B cell (primary cell): ENCODE measurements at regions not wholly inside any gene's neighbourhood (a gene's known extent, or its start where the extent isn't known, plus 50 kb on each side); places are given as distances from the start of the nearest gene placed in this dataset.

Source experiments
- ATAC-seq: fragments of 200-7000 bp; cut with Tn5 transposase; one replicate; pipeline ENCODE4 v1.10.0; 2021; ENCODE audit warnings: low read depth, mild to moderate bottlenecking, moderate number of reproducible peaks, moderate library complexity
- CTCF ChIA-PET: fragments of 350-600 bp; sonication (Branson Sonifier 250); formaldehyde crosslinking; loops from one replicate; lab custom pipeline; 2021; ENCODE audit warnings: antibody characterized with exemption, inconsistent platforms; lab: Charles Lee
- POLR2A ChIA-PET: fragments of 350-600 bp; sonication (Branson Sonifier 250); formaldehyde crosslinking; loops from one replicate; lab custom pipeline; 2021; ENCODE audit warnings: antibody characterized with exemption; lab: Charles Lee
- DNase-seq: peaks from one replicate; pipeline ENCODE4 v3.0.0; 2013
- H2AFZ ChIP-seq: 2 replicates; pipeline ENCODE4 v1.6.1; 2012; ENCODE audit warnings: mild to moderate bottlenecking, low read depth, low read length; ENCODE audit not compliant: insufficient read depth, poor library complexity, severe bottlenecking
- H3K27ac ChIP-seq, 2 donors: 1 replicate in 1 of 2; 2 replicates in 1 of 2; pipeline ENCODE4 v1.5.1; 2012 to 2013; ENCODE audit warnings: low read length in 2 of 2, mild to moderate bottlenecking in 2 of 2, moderate library complexity in 1 of 2
- H3K27me3 ChIP-seq, 4 experiments: fragments of 200-600 bp in 1 of 4; sonication (generic) in 1 of 4; replicated peaks in 1 of 4; 1 replicate in 2 of 4; 2 replicates in 2 of 4; pipeline versions ENCODE4 v1.6.1 to v1.7.0; 2013 to 2016; ENCODE audit warnings: low read length in 3 of 4, mild to moderate bottlenecking in 2 of 4, mixed read lengths in 1 of 4, moderate library complexity in 1 of 4; ENCODE audit not compliant: insufficient read depth in 4 of 4, control insufficient read depth in 3 of 4; ENCODE audit errors: control extremely low read depth in 1 of 4
- H3K36me3 ChIP-seq, 2 experiments: replicated peaks in 1 of 2; 1 replicate in 1 of 2; 2 replicates in 1 of 2; pipeline versions ENCODE4 v1.6.1 to v1.7.1; 2013; ENCODE audit warnings: low read length in 1 of 2; ENCODE audit not compliant: insufficient read depth in 2 of 2, control insufficient read depth in 1 of 2; ENCODE audit errors: control extremely low read depth in 1 of 2, extremely low read depth in 1 of 2
- H3K4me1 ChIP-seq, 2 donors: fragments of 200-600 bp in 1 of 2; sonication (generic) in 1 of 2; 1 replicate in 1 of 2; 2 replicates in 1 of 2; pipeline versions ENCODE4 v1.5.1 to v1.6.1; 2013 to 2017; ENCODE audit warnings: low read length in 2 of 2; ENCODE audit not compliant: control insufficient read depth in 2 of 2, insufficient read depth in 2 of 2
- H3K4me2 ChIP-seq: replicated peaks from 2 replicates; pipeline ENCODE3; 2012; ENCODE audit warnings: mild to moderate bottlenecking, low read depth, low read length; ENCODE audit not compliant: poor library complexity, severe bottlenecking
- H3K4me3 ChIP-seq, 5 experiments: fragments of 200-600 bp in 1 of 5; sonication (generic) in 1 of 5; 1 replicate in 3 of 5; 2 replicates in 2 of 5; pipeline versions ENCODE4 v1.5.1 to v1.7.0; 2011 to 2016; ENCODE audit warnings: low read length in 4 of 5, mild to moderate bottlenecking in 4 of 5, low read depth in 2 of 5, control low read depth in 1 of 5, moderate library complexity in 1 of 5; ENCODE audit not compliant: insufficient read depth in 1 of 5; ENCODE audit errors: control extremely low read depth in 1 of 5, extremely low read depth in 1 of 5
- H3K79me2 ChIP-seq: fragments of 200-600 bp; sonication (generic); one replicate; pipeline ENCODE4 v1.6.0; 2016; ENCODE audit warnings: low read length; ENCODE audit not compliant: control insufficient read depth, insufficient read depth
- H3K9ac ChIP-seq: fragments of 200-600 bp; sonication (generic); 2 replicates; pipeline ENCODE4 v1.6.1; 2017; ENCODE audit warnings: mild to moderate bottlenecking, low read length, moderate library complexity
- H3K9me3 ChIP-seq, 3 donors: one replicate each; pipeline versions ENCODE4 v1.6.1 to v1.7.1; 2013; ENCODE audit warnings: low read length in 2 of 3; ENCODE audit not compliant: control insufficient read depth in 2 of 3, insufficient read depth in 1 of 3; ENCODE audit errors: control extremely low read depth in 1 of 3
- H4K20me1 ChIP-seq: 2 replicates; pipeline ENCODE4 v1.6.0; 2012; ENCODE audit warnings: mild to moderate bottlenecking, low read length; ENCODE audit not compliant: insufficient read depth, control insufficient read depth, poor library complexity, severe bottlenecking
- H3K27ac Mint-ChIP-seq: one replicate; pipeline ENCODE4 v1.8.0; 2021; ENCODE audit warnings: mixed read lengths
- H3K27me3 Mint-ChIP-seq: one replicate; pipeline ENCODE4 v1.8.0; 2021; ENCODE audit warnings: mixed read lengths
- H3K4me1 Mint-ChIP-seq: one replicate; pipeline ENCODE4 v1.8.0; 2021; ENCODE audit warnings: mixed read lengths
- H3K4me3 Mint-ChIP-seq: one replicate; pipeline ENCODE4 v1.8.0; 2021; ENCODE audit warnings: mixed read lengths
- H3K9me3 Mint-ChIP-seq: one replicate; pipeline ENCODE4 v1.8.0; 2022; ENCODE audit warnings: mixed read lengths; ENCODE audit not compliant: insufficient read depth
- CTCF ChIP-seq: fragments of 200-600 bp; IDR thresholded peaks from one replicate; pipeline ENCODE4 v1.8.0; 2022; ENCODE audit warnings: antibody characterized with exemption, mild to moderate bottlenecking
- EZH2 ChIP-seq: IDR thresholded peaks from 2 replicates; pipeline ENCODE4 v1.6.1; 2012; ENCODE audit warnings: borderline replicate concordance, low read depth, mild to moderate bottlenecking, moderate library complexity, low read length; ENCODE audit not compliant: insufficient read depth, poor library complexity, severe bottlenecking
- WGBS: methylation state at CpG from one replicate; pipeline ENCODE4 v1.1.5; 2013; ENCODE audit warnings: missing lambda C conversion rate; ENCODE audit not compliant: insufficient coverage; 5-methylcytosine and 5-hydroxymethylcytosine counted together
- intact Hi-C: fragments of 100-400 bp; cut with micrococcal nuclease; formaldehyde crosslinking; loops from one replicate; pipeline ENCODE4 v1.10.0; 2022

GRCh38 chr1:80534606-80535360 is 1266.0 kb upstream of the ADGRL2 start:
- Histone ChIP-seq H3K79me2 (no peaks in the 10 kb centered on the region), H3K9me3 (peaks cover 0 to 3% (median 0%) of the 10 kb centered on the region in 3 donors), H3K4me3 (no peak overlapping the region), H3K36me3 (no peaks in the 10 kb centered on the region), H4K20me1 (no peaks in the 10 kb centered on the region), H3K27me3 (no peaks in the 10 kb centered on the region), H3K4me2 (no peak overlapping the region), H3K4me1 (no peaks in the 10 kb centered on the region), H2AFZ (no peak overlapping the region), H3K9ac (no peak overlapping the region), H3K27ac (no peak overlapping the region)
- ATAC-seq (no peak), DNase-seq (no peak)
- Mint-ChIP-seq H3K27ac (no peak overlapping the region), H3K4me1 (no peaks in the 10 kb centered on the region), H3K27me3 (no peaks in the 10 kb centered on the region), H3K4me3 (no peak overlapping the region), H3K9me3 (no peaks in the 10 kb centered on the region)
- no CpG with 5 or more reads among the region's 2 CpGs for WGBS
- TF ChIP-seq EZH2 (no peak), CTCF (no peak)
- ChIA-PET POLR2A (no interaction called here), CTCF (no interaction called here)
- intact Hi-C loops = no loop called here

GRCh38 chr1:80533775-80534334 is 1266.9 kb upstream of the ADGRL2 start:
- Histone ChIP-seq H3K9ac (no peak overlapping the region), H3K36me3 (no peaks in the 10 kb centered on the region), H2AFZ (no peak overlapping the region), H3K27ac (no peak overlapping the region), H3K79me2 (no peaks in the 10 kb centered on the region), H3K9me3 (no peaks in the 10 kb centered on the region), H3K27me3 (no peaks in the 10 kb centered on the region), H3K4me2 (no peak overlapping the region), H3K4me1 (no peaks in the 10 kb centered on the region), H4K20me1 (no peaks in the 10 kb centered on the region), H3K4me3 (no peak overlapping the region)
- Mint-ChIP-seq H3K27ac (no peak overlapping the region), H3K9me3 (no peaks in the 10 kb centered on the region), H3K4me1 (no peaks in the 10 kb centered on the region), H3K27me3 (no peaks in the 10 kb centered on the region), H3K4me3 (no peak overlapping the region)
- ATAC-seq (no peak), DNase-seq (no peak)
- CTCF ChIA-PET = no interaction called here
- intact Hi-C loops = no loop called here
- POLR2A ChIA-PET = no interaction called here
- TF ChIP-seq EZH2 (no peak), CTCF (no peak)
- no CpG with 5 or more reads among the region's 2 CpGs for WGBS
